Frontal cortex (tissue), 1 donor: ENCODE measurements at regions not wholly inside any gene's neighbourhood (a gene's known extent, or its start where the extent isn't known, plus 50 kb on each side); places are given as distances from the start of the nearest gene placed in this dataset. TPM values are rescaled to one million over a fixed set of nuclear protein-coding genes. Genes with fewer than 3 reads are reported as not detected.

ENCODE experiments used
- small RNA-seq: library from RNA; depleted of rRNA; stranded (forward); fragments of <200 nt; gene quantifications from one replicate; pipeline ENCODE3, GENCODE V24; 2014

Small RNA genes lying in the stretch of these regions (small RNA-seq; reads per million reads assigned to genes)
- gene HSPE1P19 (not detected), gene RF00012 (not detected), gene RNU6-712P (not detected)
